Tibial nerve (tissue), 4 donors: ENCODE measurements at regions not wholly inside any gene's neighbourhood (a gene's known extent, or its start where the extent isn't known, plus 50 kb on each side); places are given as distances from the start of the nearest gene placed in this dataset.

Experiments used
- DNase-seq, 2 donors: peaks; one replicate each; pipeline ENCODE4 v3.0.0-alpha.2; 2019; ENCODE audit warnings: low spot score in 2 of 2
- H3K27ac ChIP-seq, 4 donors: fragments of 200-600 bp; sonication (generic) in 3 of 4; one replicate each; pipeline ENCODE4 v1.5.1; 2017 to 2019; ENCODE audit warnings: mild to moderate bottlenecking in 1 of 4
- H3K27me3 ChIP-seq, 2 donors: fragments of 200-600 bp; sonication (generic) in 1 of 2; one replicate each; pipeline versions ENCODE4 v1.5.1 to v1.6.0; 2017 to 2019
- H3K36me3 ChIP-seq, 3 donors: fragments of 200-600 bp; sonication (generic); one replicate each; pipeline ENCODE4 v1.5.1; 2018 to 2019
- H3K4me1 ChIP-seq, 4 donors: fragments of 200-600 bp; sonication (generic) in 3 of 4; one replicate each; pipeline ENCODE4 v1.5.1; 2017 to 2019
- H3K4me3 ChIP-seq, 4 donors: fragments of 200-600 bp; sonication (generic) in 3 of 4; one replicate each; pipeline ENCODE4 v1.5.1; 2017 to 2019; ENCODE audit warnings: mild to moderate bottlenecking in 1 of 4, moderate library complexity in 1 of 4
- H3K9me3 ChIP-seq, 4 donors: fragments of 200-600 bp; sonication (generic) in 3 of 4; one replicate each; pipeline ENCODE4 v1.5.1; 2017 to 2019
- CTCF ChIP-seq, 5 experiments: fragments of 200-600 bp in 3 of 5; fragments of 450-650 bp in 2 of 5; sonication (generic) in 3 of 5; IDR thresholded peaks; one replicate each; pipeline ENCODE4 v1.5.1; 2016 to 2019; ENCODE audit warnings: antibody characterized with exemption in 5 of 5, mild to moderate bottlenecking in 3 of 5, moderate library complexity in 2 of 5
- EP300 ChIP-seq, 2 donors: sonication (generic); formaldehyde crosslinking; IDR thresholded peaks; one replicate each; pipeline ENCODE4 v1.6.1; 2017; ENCODE audit warnings: antibody characterized with exemption in 2 of 2, mild to moderate bottlenecking in 1 of 2
- POLR2A ChIP-seq, 2 donors: fragments of 450-650 bp; IDR thresholded peaks; one replicate each; pipeline ENCODE4 v1.6.1; 2017; ENCODE audit warnings: antibody characterized with exemption in 2 of 2, mild to moderate bottlenecking in 2 of 2, moderate library complexity in 2 of 2
- WGBS, 2 donors: methylation state at CpG; one replicate each; pipeline ENCODE4 v1.1.5; 2018; 5-methylcytosine and 5-hydroxymethylcytosine counted together

DNA sequence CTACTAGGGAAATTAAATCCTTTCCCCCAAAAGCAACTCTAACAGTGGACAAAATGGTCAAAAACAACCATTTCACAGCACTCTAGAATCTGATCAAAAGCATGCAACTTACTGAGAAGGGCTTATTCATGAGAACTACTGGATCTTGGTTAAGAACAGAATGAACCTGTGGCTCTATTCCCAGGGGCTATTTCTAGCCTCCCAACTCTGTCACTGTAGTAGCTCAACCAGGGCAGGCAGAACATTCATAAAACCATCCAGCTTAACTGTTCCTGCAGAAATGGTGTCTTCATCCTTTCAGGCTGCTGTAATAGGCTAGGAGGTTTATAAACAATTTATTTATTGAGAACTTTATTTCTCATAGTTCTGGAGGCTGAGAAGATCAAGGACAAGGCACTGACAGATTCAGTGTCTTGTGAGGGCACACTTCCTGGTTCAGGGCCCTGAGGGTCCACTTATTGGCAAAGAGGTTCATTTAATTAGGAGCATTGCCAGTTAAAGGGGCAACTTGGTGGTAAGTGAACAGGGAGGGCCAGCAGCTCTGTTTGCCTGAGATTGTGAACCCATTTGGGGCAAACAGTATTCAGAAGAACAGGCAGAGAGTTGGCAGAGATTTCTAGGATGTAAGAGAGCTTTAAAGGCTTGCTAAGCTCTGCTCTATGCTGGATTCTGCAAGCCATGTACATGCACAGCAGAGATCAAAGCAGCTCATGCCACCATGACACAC lies 238.5 kb upstream of the FBXL7 start:
- Histone ChIP-seq H3K27ac (no peak overlapping the region), H3K4me3 (no peak overlapping the region), H3K9me3 (no peaks in the 10 kb centered on the region), H3K27me3 (no peaks in the 10 kb centered on the region), H3K36me3 (no peaks in the 10 kb centered on the region), H3K4me1 (peaks cover 0 to 21% (median 8%) of the 10 kb centered on the region in 4 donors)
- no peak for TF ChIP-seq EP300 (IDR thresholded peaks at IDR 0.05)
- TF ChIP-seq POLR2A (IDR thresholded peaks at IDR 0.05), result no peak
- no peak for TF ChIP-seq CTCF (IDR thresholded peaks at IDR 0.05)
- no peak for DNase-seq

GRCh38 chr5:15260356-15261268 lies 239.4 kb upstream of the FBXL7 start:
- TF ChIP-seq EP300 (IDR thresholded peaks at IDR 0.05) (no peak), CTCF (IDR thresholded peaks at IDR 0.05) (no peak)
- no peaks in the 10 kb centered on the region for H3K9me3 ChIP-seq
- H3K36me3 ChIP-seq, result no peaks in the 10 kb centered on the region
- peaks cover 0 to 21% (median 8%) of the 10 kb centered on the region in 4 donors for H3K4me1 ChIP-seq
- 41 to 52% methylated on average over 7 of the region's 7 CpGs for WGBS, 2 donors
- H3K4me3 ChIP-seq, result peak overlapping the region in 1 of 4 donors; percentile 3
- no peak overlapping the region for H3K27ac ChIP-seq
- DNase-seq, result no peak
- H3K27me3 ChIP-seq, result no peaks in the 10 kb centered on the region

GRCh38 chr5:15256485-15256884 lies 243.5 kb upstream of the FBXL7 start:
- Histone ChIP-seq H3K36me3 (no peaks in the 10 kb centered on the region), H3K27me3 (no peaks in the 10 kb centered on the region), H3K9me3 (no peaks in the 10 kb centered on the region), H3K27ac (no peak overlapping the region), H3K4me1 (peaks cover 0 to 16% (median 4%) of the 10 kb centered on the region in 4 donors), H3K4me3 (no peak overlapping the region)
- DNase-seq, result no peak
- no peak for TF ChIP-seq CTCF (IDR thresholded peaks at IDR 0.05)
- TF ChIP-seq EP300 (IDR thresholded peaks at IDR 0.05), result no peak
- TF ChIP-seq POLR2A (IDR thresholded peaks at IDR 0.05), result no peak
- 67 to 76% methylated on average over 4 of the region's 4 CpGs for WGBS, 2 donors

- no peak overlapping the region for H3K4me3 ChIP-seq
- TF ChIP-seq POLR2A (IDR thresholded peaks at IDR 0.05), result no peak
- no peak for TF ChIP-seq EP300 (IDR thresholded peaks at IDR 0.05)
- no peak for TF ChIP-seq CTCF (IDR thresholded peaks at IDR 0.05)
- H3K27ac ChIP-seq, result no peak overlapping the region
- H3K4me1 ChIP-seq, result peaks cover 0 to 7% (median 0%) of the 10 kb centered on the region in 4 donors
- no peaks in the 10 kb centered on the region for H3K9me3 ChIP-seq
- no peaks in the 10 kb centered on the region for H3K27me3 ChIP-seq
- WGBS, 2 donors, result 50 to 54% methylated on average over 2 of the region's 2 CpGs
- H3K36me3 ChIP-seq, result no peaks in the 10 kb centered on the region
- DNase-seq, result no peak
Measured at GRCh38 chr5:15255576-15255975, 244.4 kb upstream of the FBXL7 start.

DNA sequence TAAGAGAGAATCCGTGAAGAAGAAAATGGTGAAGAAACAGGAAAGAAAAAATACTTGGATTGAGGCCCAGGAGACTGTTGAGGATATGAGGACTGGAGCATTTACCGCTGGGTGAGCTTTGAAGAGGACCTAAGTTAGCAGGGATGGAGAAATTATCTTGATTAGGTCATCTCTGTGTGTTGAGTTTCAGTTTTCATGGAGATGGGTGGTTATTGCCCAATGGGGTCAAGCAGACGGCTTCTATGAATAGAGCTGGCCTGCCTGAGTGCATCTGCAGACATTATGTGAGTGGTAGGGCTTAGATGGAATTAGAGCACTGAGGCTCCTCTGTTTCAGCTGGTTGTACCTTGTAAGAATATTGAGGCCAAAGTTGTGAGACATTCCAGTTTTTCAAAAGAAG lies 245.4 kb upstream of the FBXL7 start:
- no peaks in the 10 kb centered on the region for H3K9me3 ChIP-seq
- no peak overlapping the region for H3K4me3 ChIP-seq
- H3K27ac ChIP-seq, result no peak overlapping the region
- H3K27me3 ChIP-seq, result no peaks in the 10 kb centered on the region
- DNase-seq, result no peak
- no peaks in the 10 kb centered on the region for H3K36me3 ChIP-seq
- WGBS, 2 donors, result 72 to 77% methylated on average over 3 of the region's 3 CpGs
- TF ChIP-seq POLR2A (IDR thresholded peaks at IDR 0.05), result no peak
- no peak for TF ChIP-seq CTCF (IDR thresholded peaks at IDR 0.05)
- no peak for TF ChIP-seq EP300 (IDR thresholded peaks at IDR 0.05)
- no peaks in the 10 kb centered on the region for H3K4me1 ChIP-seq
